Transverse colon (tissue), 4 donors: ENCODE measurements at regions not wholly inside any gene's neighbourhood (a gene's known extent, or its start where the extent isn't known, plus 50 kb on each side); places are given as distances from the start of the nearest gene placed in this dataset.

Source experiments
- DNase-seq: peaks from one replicate; pipeline ENCODE4 v3.0.0-alpha.2; 2019
- H3K27ac ChIP-seq, 4 donors: fragments of 200-600 bp; sonication (generic); 2 replicates each; pipeline ENCODE4 v1.5.1; 2016 to 2018; ENCODE audit warnings: inconsistent platforms in 4 of 4
- H3K27me3 ChIP-seq: fragments of 200-600 bp; sonication (generic); 2 replicates; pipeline ENCODE4 v1.5.1; 2017; ENCODE audit warnings: inconsistent platforms
- H3K36me3 ChIP-seq, 4 donors: fragments of 200-600 bp; sonication (generic); 2 replicates each; pipeline ENCODE4 v1.5.1; 2017 to 2019; ENCODE audit warnings: inconsistent platforms in 4 of 4
- H3K4me1 ChIP-seq, 4 donors: fragments of 200-600 bp; sonication (generic); 2 replicates each; pipeline ENCODE4 v1.5.1; 2017 to 2020; ENCODE audit warnings: inconsistent platforms in 4 of 4
- H3K4me3 ChIP-seq, 4 donors: fragments of 200-600 bp; sonication (generic); 1 replicate in 1 of 4; 2 replicates in 3 of 4; pipeline versions ENCODE4 v1.5.1 to v1.6.1; 2017 to 2019; ENCODE audit warnings: inconsistent platforms in 4 of 4
- H3K9me3 ChIP-seq, 2 donors: fragments of 200-600 bp; sonication (generic); 2 replicates each; pipeline ENCODE4 v1.5.1; 2017 to 2019; ENCODE audit warnings: inconsistent platforms in 2 of 2
- EP300 ChIP-seq: sonication (generic); formaldehyde crosslinking; IDR thresholded peaks from one replicate; pipeline ENCODE4 v1.6.1; 2017; ENCODE audit warnings: antibody characterized with exemption, low read depth
- POLR2A ChIP-seq: fragments of 450-650 bp; IDR thresholded peaks from one replicate; pipeline ENCODE4 v1.6.1; 2016; ENCODE audit warnings: antibody characterized with exemption, mild to moderate bottlenecking, moderate library complexity
- POLR2AphosphoS5 ChIP-seq, 3 donors: sonication (generic); formaldehyde crosslinking; IDR thresholded peaks; one replicate each; pipeline ENCODE4 v1.6.1; 2016; ENCODE audit warnings: antibody characterized with exemption in 3 of 3
- WGBS, 2 donors: methylation state at CpG; one replicate each; pipeline ENCODE4 v1.1.5; 2018; ENCODE audit warnings: low coverage in 1 of 2; 5-methylcytosine and 5-hydroxymethylcytosine counted together
- in situ Hi-C, 4 donors: fragments of 200-750 bp; cut with MboI; loops; one replicate each; pipeline versions ENCODE4 v1.15.0 to v1.15.1; 2017; ENCODE audit warnings: low sequenced_read_pairs in 3 of 4, low pct_ligation_motif_present in 1 of 4, low pct_unique_long_range_greater_than_20kb in 1 of 4
- intact Hi-C: fragments of 100-400 bp; cut with DNase I; formaldehyde crosslinking; loops from one replicate; pipeline ENCODE4 v1.15.1; 2023; ENCODE audit warnings: low total_unique reads
- TF ChIP-seq, protein P1 (sequence below), 5 experiments: fragments of 200-600 bp in 3 of 5; fragments of 450-650 bp in 2 of 5; sonication (generic) in 3 of 5; IDR thresholded peaks; 1 replicate in 2 of 5; 2 replicates in 3 of 5; pipeline ENCODE4 v1.5.1; 2016 to 2017; ENCODE audit warnings: antibody characterized with exemption in 5 of 5, inconsistent platforms in 3 of 5, mild to moderate bottlenecking in 2 of 5, moderate library complexity in 1 of 5

- no peak overlapping the region for H3K27ac ChIP-seq
- no peaks in the 10 kb centered on the region for H3K36me3 ChIP-seq
- intact Hi-C loops (no loop called here), in situ Hi-C loops (no loop called here)
- no peak for DNase-seq
- TF ChIP-seq EP300, result no peak
- TF ChIP-seq, protein P1, sequence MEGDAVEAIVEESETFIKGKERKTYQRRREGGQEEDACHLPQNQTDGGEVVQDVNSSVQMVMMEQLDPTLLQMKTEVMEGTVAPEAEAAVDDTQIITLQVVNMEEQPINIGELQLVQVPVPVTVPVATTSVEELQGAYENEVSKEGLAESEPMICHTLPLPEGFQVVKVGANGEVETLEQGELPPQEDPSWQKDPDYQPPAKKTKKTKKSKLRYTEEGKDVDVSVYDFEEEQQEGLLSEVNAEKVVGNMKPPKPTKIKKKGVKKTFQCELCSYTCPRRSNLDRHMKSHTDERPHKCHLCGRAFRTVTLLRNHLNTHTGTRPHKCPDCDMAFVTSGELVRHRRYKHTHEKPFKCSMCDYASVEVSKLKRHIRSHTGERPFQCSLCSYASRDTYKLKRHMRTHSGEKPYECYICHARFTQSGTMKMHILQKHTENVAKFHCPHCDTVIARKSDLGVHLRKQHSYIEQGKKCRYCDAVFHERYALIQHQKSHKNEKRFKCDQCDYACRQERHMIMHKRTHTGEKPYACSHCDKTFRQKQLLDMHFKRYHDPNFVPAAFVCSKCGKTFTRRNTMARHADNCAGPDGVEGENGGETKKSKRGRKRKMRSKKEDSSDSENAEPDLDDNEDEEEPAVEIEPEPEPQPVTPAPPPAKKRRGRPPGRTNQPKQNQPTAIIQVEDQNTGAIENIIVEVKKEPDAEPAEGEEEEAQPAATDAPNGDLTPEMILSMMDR (IDR thresholded peaks at IDR 0.05), result no peak
- TF ChIP-seq POLR2AphosphoS5 (IDR thresholded peaks at IDR 0.05), result no peak
- no peak for TF ChIP-seq POLR2A
- no peaks in the 10 kb centered on the region for H3K27me3 ChIP-seq
- no peaks in the 10 kb centered on the region for H3K9me3 ChIP-seq
- H3K4me3 ChIP-seq, result no peak overlapping the region
- H3K4me1 ChIP-seq, result no peaks in the 10 kb centered on the region
- 69 to 91% methylated on average over 2 to 8 of the region's 8 CpGs for WGBS, 2 donors
Observed at GRCh38 chr13:112233716-112234115, 142.4 kb upstream of the SPACA7 start.

DNA sequence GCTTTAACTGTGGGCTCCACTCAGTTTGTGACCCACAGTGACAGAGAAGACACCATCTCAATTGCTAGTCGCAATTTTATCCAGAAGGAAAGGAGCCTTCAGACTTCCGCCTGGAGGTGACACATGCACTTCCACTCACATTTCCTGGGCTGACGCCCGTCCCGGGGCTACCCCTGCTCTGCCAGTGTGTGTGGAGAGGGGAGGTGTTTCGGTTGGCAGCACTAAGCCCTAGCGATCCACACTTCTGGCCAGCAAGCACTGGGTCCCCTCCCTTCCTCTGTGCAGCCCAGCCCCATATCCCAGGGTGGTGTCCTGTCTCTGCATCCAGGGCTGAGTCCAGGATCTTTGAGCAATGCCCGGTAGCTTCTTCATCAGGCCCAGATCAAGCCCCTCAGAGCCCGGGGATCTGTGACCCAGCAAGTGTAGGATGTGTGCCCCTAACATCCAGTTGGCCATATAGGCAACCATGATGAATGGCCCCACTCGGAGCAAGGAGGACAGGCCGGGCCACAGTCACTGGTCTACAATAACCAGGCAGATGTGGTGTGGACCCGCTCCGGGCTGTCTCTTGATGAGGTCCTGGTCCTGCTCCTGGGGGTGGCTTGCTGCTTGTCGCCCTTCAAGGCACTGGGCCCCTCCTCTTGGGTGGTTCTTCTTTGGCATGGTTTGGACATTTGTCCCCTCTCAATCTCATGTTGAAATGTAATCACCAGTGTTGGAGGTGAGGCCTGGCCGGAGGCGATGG lies 141.9 kb upstream of the SPACA7 start:
- no peaks in the 10 kb centered on the region for H3K27me3 ChIP-seq
- H3K36me3 ChIP-seq, result no peaks in the 10 kb centered on the region
- no peaks in the 10 kb centered on the region for H3K9me3 ChIP-seq
- no peak overlapping the region for H3K4me3 ChIP-seq
- in situ Hi-C loops, result no loop called here
- TF ChIP-seq, protein P1 (IDR thresholded peaks at IDR 0.05), result no peak
- no peak for TF ChIP-seq POLR2A
- TF ChIP-seq POLR2AphosphoS5 (IDR thresholded peaks at IDR 0.05), result no peak
- TF ChIP-seq EP300, result no peak
- no peak overlapping the region for H3K27ac ChIP-seq
- DNase-seq, result no peak
- no peaks in the 10 kb centered on the region for H3K4me1 ChIP-seq
- intact Hi-C loops, result no loop called here
- WGBS, 2 donors, result 82 to 83% methylated on average over 2 to 16 of the region's 16 CpGs

- H3K27me3 ChIP-seq, result no peaks in the 10 kb centered on the region
- H3K36me3 ChIP-seq, result no peaks in the 10 kb centered on the region
- in situ Hi-C loops (no loop called here), intact Hi-C loops (no loop called here)
- H3K4me1 ChIP-seq, result no peaks in the 10 kb centered on the region
- H3K27ac ChIP-seq, result no peak overlapping the region
- TF ChIP-seq, protein P1 (IDR thresholded peaks at IDR 0.05), result no peak
- WGBS, 2 donors, result 58 to 83% methylated on average over 3 to 7 of the region's 7 CpGs
- H3K9me3 ChIP-seq, result no peaks in the 10 kb centered on the region
- DNase-seq, result no peak
- H3K4me3 ChIP-seq, result no peak overlapping the region
Observed at GRCh38 chr13:112236016-112236415, 140.1 kb upstream of the SPACA7 start.

DNA sequence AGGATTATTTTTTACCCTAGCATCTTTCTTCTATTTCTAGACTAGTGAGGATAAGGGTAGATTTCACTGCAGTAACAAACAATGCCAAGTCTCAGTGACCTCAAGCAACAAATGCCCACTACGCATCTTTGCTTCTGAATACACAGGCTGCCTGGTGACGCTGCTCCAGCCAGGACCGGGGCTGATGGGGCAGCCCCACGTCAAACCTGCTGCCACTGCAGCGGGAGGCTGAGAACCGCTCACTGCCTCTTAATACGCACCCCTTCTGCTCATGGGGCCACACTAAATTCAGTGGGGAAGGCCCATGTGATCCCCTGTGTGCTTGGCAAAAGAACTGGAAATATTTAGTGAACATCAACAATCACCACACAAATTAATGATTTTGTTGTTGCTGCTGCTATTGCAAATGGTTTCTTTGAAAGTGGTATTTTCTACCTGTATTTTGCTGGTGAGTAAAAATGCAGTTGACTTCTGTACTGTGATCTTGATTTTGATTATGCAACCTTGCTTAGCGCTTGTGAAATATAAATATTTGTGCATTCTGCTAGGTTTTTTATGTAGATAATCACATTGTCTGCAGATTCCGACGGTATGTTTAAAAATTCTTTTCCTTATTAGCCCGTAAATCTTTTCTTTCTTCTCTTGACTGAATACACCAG lies 139.5 kb upstream of the SPACA7 start:
- DNase-seq, result no peak
- Histone ChIP-seq H3K36me3 (no peaks in the 10 kb centered on the region), H3K4me3 (no peak overlapping the region), H3K4me1 (no peaks in the 10 kb centered on the region), H3K27ac (no peak overlapping the region), H3K27me3 (no peaks in the 10 kb centered on the region), H3K9me3 (no peaks in the 10 kb centered on the region)
- 56 to 80% methylated on average over 4 to 11 of the region's 11 CpGs for WGBS, 2 donors
- intact Hi-C loops (no loop called here), in situ Hi-C loops (no loop called here)
- TF ChIP-seq POLR2A, result no peak
- TF ChIP-seq EP300, result no peak
- TF ChIP-seq POLR2AphosphoS5 (IDR thresholded peaks at IDR 0.05), result no peak
- TF ChIP-seq, protein P1 (IDR thresholded peaks at IDR 0.05), result no peak
